ENCODE measurements at regions not wholly inside any gene's neighbourhood (a gene's known extent, or its start where the extent isn't known, plus 50 kb on each side); places are given as distances from the start of the nearest gene placed in this dataset.

DNA sequence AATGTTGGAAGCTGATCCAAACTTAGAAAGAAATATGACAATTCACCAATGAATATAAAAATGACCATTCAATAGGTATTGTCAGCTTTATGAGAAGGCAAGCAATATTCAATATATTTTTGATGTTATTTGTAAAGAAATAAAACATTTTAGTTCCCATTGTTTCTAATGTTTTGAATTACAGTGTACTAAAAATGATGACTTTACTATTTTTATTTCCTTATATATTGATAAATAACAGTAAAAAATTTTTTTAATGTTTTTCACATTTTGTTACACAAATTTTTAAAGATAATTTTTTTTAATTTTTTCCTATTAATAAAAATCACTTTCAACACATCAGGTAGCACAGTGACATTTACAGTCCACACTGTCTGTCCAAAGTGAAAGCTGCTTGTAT is 565.5 kb upstream of the FAM241A start:
- no peak for DNase-seq (ENCODE audit: low spot score)

DNA sequence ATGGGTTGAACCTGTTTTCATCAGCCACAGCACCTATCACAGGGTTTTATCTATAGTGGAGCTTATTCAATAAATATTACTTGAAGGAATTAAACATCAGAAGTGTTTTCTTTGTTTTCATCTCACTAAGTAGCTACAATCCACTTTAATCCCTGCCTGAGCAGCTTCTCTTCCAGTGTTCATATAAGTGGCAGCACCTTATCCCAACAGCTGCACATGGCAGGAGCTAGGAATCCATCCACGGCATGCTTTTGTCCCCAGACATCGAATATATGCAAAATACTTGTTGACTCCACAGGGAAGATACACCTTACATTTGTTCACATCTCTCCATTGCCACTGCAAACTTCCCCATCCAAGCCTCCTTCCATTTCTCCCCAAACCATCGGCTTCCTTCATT is 549.8 kb upstream of the FAM241A start:
- DNase-seq (ENCODE audit: low spot score): no peak

DNA sequence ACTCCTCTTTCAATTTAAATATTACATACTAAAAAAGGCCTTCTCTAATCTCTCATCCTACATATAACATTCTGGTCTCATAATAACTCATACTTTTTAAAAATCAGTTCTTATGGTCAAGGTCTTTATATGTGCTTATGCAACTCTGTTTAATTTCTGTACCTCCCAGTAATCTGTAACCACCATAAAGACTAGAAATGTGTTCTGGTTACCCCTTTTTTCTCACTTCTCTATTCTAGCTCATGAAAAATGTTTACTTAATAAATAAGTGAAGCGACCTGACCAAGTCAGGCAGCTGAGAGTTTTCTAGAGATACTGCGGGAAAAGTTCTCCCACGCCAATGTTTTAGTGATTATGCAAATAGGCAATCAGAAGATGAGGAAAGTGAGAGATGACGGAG is 548.8 kb upstream of the FAM241A start:
- DNase-seq (ENCODE audit: low spot score): no peak

DNA sequence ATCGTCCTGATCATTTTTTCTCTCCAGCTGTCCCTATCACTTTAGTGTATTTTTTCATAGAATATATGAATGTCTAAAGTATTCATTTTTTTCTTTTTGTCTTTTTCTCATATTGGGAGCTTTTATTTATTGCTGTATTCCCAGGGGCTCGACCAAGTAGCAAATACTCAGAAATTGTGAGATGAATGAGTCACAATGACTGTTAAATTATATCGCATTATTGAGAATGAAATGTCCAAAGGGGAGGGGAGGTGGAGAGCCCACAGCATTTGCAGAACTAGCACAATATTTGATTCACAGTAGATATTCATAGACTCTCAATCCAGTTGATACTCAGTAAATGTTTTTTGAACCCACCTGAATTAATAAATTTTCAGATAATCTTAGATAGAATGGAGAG is 543.6 kb upstream of the FAM241A start:
- DNase-seq (ENCODE audit: low spot score): no peak

DNA sequence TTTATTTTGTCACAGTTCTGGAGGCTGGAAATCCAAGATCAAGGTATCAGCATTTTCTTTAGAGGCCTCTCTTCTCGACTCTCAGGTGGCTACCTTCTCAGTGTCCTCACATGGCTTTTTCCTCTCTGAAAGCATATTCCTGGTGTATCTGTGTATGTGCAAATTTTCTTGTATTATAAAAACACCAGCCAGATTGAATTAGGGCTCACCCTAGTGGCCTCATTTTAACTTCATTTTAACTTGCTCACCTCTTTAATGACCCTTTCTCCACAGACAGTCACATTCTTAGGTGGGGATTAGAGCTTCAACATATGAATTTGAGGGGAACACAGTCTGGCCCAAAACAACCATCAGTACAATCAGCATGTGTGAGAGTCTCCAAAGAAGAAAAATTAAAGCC is 542.4 kb upstream of the FAM241A start:
- DNase-seq (ENCODE audit: low spot score): no peak

DNA sequence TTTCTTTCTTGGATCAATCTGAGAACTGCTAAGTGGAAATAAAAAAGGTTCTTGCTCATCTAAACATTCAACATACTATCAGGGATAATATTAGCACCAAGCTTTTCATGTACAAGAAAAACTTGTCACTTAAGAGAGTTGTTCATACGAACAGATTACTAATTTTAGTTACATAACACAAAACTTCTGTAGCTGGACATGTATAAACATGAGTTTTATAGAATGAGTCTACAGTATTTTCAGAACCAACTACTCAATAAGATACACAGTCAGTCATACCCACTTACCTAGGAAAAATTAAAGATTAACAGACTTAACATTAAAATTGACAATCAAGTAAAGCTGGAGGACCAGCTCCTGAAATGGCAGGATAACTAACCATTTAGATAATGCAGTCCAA is 540.1 kb upstream of the FAM241A start:
- no peak for DNase-seq (ENCODE audit: low spot score)

DNA sequence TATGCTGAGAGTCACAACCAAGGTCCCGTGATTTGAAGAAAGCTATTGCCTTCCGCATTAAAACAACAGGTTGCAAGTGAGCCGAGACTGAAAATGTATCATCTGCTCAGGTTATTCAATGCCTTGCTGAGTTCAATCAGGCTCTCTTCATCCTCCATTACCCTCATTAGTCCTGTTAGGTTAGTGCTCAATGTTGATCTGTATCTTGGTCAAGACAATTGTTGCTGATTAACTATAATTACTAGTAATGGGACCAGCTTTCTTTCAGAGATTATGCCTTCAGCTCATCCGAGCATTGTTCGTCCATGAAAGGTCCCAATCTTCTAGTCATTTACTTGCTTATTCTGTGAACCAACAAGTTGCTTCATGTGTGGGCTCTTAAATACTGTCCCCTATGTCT is 534.6 kb upstream of the FAM241A start:
- DNase-seq (ENCODE audit: low spot score): no peak

DNA sequence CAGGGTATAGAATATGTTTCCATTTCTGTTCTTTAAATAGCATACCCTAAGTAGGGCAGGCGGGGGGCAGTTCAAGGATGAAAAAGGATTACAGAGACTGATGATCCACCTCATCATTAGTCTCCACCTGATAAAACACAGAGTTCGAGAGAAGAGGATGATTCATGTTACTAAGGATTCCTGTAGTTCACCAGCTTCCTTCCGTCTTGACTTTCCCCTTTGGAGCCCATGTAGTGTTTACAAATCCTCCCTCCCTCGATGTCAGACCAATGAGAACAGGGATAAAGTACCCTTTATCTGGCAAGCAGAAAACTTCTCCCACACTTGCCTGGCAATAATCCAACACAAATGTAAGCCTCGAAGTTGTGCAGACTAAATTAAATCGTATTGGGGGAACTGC is 526.3 kb upstream of the FAM241A start:
- no peak for DNase-seq (ENCODE audit: low spot score)

DNA sequence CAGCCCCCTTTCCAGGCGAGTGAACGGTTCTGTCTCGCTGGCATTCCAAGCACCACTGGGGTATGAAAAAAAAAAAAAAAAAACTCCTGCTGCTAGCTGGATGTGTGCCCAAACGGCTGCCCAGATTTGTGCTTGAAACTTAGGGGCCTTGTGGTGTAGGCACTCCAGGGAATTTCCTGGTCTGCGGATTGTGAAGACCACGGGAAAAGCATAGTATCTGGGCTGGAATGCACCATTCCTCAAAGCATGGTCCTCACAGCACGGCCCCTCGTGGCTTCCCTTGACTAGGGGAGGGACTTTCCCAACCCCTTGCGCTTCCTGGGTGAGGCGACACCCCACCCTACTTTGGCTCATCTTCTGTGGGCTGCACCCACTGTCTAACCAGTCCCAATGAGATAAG is 516.8 kb upstream of the FAM241A start:
- no peak for DNase-seq (ENCODE audit: low spot score)

DNA sequence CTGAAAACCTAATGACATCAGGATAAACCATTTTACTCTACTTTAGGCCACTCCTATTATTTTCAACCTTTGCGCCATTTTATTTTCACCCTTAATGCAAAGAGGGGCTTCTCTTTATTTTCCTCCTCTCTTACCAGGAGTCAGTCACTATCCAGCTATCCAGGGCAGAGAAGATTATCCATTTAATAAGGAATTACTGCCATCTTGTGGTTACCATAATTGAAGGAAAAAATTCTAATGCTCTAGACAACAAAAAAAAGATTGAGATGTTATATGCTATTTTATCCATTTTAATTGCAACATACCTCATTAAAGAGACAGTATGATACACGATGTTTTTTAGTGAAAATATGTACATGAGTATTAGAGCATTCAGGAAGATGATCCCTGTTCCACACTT is 514.5 kb upstream of the FAM241A start:
- DNase-seq (ENCODE audit: low spot score): no peak

DNA sequence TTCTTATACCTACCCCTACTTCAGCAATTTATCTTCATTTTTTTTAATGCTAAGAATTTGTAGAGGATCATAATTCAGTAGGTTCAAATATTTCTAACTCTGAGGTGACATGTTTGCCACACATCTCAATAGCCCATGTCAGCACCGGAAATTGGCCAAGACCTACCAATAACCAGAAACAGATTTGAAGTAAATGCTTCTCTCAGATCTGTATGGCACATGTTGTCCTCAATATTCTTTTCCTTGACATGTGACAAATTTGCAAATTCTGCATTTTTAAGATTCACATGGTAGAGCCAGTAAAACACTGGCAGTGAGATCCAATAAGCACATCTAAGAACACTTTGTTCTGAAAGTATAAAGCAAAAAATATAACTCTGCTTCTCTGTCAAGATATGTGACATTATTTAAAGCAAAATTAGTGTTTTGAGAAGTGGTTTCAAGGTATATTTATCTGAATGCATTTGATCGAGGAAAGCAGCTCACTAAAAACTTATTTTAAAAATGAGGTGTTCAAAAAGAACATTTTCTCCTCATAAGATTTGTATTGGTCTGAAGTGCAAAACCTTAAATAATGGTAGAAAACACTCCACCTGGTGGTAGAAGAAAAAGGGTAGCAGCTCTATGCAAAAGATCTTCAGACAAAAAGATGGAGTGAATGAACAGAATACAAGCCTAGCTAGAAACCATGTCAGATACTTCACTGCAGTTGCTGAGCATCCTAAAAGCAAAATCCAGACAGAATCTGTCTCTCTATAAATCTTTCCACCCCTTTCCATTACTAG is 513.8 kb upstream of the FAM241A start:
- DNase-seq (ENCODE audit: low spot score): no peak

DNA sequence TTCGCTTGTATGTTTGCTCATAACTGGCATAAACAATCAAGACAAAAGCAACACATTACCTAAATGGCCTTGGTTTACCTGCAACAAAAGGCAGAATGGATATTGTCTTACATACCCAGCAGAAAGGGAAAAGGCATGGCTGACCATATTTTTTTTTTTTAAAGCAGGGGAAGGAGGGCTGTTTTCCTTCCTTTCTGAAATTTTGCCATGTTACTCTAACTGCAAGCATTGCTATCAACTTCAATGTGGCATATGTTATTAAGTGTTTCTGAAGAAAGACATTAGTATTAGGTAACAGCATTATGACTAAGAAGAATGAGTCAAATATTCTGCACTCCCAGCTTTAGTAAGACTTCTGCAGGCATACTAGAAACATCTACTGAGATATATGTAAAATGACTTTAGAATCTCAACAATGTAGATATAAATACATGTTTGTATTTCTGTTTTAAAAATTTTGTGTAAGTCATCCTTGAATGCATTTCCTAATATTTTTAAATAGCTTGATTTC is 512.6 kb upstream of the FAM241A start:
- no peak for DNase-seq (ENCODE audit: low spot score)

DNA sequence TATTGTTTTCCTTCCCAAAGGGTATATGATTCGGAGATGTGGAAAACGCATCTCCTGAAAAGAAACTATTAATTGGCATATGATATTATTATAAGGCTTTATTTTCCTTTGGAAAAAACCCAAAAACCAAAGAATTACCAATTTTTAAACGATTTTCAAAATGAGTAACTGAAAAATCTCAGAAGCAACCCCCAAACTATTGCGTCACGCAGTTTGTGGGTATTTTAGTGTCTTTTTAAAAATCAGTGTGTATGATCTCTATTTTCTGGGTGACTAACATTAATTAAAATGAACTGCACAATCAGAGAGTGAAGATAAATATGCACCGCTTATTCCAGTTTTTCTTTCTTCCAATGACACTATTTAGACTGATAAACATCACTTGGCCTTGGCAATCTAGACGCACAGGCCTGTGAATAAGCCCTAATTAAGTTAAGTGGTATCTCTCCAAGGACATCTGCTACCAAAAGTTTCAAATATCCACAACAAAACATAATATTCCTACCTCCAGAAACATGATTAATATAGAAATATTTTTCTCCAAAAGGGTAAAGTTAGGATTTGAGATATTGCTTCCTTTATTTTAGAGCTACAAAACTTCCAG is 511.5 kb upstream of the FAM241A start:
- DNase-seq (ENCODE audit: low spot score): no peak

DNA sequence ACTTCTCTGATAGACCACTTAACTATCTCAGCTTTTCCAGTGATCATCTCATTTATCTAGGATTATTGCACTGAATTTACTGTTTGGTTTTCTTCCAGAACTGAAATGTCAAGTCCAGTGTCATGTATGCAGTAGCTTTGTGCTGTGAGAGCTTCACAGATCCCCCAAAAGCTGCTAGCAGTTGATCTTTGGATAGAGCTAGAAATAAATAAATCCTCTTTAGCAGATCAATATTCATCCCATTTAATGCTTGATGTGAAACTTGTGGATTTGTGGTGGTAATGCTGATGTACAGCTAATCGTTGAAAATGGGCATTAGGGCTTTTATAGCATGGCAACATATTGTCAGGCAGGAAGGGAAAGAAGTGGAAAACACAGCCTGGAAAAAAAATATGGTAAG is 509.6 kb upstream of the FAM241A start:
- DNase-seq (ENCODE audit: low spot score): no peak

DNA sequence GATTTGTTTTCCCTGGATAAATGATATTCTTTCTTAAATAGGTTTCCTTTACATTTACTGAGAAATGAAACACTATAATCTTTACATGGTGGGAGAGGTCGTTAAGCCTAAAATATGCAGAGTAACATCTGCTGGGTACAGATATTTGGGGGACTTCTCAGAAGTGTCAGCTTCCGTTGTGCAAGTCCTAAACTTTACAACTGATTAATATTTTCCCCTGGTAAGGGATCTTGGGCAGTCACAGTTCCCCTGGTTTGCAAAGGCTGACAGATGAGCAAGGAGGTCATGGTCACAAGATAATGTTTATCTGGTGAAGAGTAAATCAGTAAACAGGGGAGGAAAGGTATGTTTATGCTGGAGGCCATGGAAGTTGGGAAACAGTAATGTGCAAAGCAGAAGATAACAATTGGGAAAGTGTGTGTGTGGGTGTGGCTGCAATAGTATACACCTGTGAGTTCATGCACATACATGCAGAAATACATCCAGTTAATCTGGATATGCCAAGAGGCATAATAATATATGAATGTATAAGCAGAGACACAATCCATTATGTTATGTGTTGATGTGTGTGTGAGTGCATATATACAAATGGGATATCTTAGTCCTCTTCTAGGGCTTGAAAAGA is 508.2 kb upstream of the FAM241A start:
- no peak for DNase-seq (ENCODE audit: low spot score)

DNA sequence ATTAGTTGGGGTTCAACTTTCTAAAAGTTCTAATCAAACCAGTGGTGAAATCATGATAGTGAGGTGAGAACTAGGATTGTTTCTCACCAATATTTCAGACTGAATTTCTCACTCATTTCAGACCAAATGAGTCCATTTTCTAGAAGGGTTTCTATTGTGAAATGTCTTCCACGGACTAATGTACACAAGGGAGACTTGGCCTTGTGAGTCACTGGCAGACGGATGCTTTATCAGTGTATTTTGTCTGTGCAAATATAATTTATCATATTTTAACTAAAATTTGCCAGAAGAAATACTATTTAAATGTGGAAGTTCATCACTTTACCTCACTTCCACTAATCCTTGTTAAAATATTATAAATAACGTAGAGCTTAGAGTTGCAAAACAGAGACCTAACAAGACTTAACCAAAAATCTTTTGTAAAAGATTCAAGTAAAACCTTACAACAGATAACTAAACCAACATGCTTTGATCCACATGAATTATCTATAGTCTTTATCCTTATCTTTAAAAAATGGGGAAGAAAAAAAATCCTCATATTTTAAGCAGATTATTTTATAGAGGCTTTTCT is 506.0 kb upstream of the FAM241A start:
- DNase-seq (ENCODE audit: low spot score): no peak

DNA sequence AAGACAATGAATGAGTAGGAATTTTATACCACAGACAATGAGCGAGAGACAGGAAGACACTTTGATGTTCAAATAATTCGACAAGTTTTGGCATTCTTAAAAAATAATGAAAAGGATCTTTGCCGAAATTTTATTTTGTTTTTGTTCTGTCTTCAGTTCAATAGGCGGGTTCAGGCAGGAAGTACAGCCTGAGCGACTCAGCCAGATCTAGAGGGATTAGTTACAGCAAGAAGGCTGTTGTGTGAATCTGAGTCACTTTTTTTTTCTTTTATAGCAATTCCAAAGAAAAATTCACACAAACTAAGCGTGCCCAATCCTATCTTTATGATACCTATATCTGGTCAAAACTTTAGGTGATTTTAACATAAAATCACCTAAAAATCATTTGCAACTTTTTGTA is 505.4 kb upstream of the FAM241A start:
- DNase-seq (ENCODE audit: low spot score): no peak

DNA sequence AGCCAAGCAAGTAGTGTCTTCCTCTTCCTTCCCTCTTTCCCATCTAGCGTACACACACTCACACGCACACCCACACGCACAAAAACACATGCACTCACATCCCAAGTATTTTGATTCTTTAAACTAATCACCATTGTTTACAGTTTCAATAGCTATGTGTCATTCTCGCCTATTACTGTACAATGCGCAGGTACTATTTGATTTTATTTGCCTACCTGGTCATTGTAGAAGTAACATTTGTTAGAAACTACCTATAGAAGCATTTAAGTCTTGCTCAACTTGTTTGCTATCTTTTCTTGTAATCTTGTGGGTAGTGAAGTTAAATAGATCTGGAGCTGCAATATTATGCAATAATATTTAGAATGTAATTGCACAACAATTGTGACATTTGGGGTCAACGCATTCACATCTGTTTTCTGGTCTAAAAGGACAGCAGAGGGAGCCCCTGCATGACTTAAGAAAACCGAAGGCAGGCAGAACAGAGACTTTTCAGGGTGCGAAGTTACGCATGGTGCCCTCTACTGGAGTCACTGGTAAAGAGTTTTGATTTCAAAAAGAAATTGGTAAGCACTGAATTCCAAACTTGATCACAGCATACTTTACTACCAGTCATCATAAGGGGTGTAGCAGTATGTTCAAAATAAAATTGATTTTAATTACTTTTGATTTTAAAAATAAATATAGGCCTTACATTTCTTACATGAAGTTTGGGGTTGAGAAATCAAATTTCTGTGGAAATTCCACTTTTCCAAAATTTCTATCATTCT is 503.3 kb upstream of the FAM241A start:
- no peak for DNase-seq (ENCODE audit: low spot score)

DNA sequence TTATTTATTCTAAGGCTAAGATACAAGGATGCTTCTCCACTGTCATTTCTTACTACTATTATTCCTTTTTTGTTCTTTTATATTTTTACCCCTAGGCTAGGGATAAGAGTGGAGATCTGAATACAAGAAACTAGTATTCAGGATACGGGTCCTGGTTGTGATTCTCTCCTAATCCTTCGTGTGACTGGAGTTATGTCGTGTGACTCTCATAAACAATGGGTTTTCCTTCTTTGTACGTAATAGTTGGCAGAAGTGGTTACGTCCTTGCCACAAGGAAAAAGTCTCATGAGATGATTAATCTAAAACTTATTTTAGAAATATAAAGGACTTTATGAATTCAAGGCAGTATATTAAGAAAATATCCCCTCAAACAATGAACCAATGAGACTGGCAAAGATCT is 497.2 kb upstream of the FAM241A start:
- no peak for DNase-seq (ENCODE audit: low spot score)

DNA sequence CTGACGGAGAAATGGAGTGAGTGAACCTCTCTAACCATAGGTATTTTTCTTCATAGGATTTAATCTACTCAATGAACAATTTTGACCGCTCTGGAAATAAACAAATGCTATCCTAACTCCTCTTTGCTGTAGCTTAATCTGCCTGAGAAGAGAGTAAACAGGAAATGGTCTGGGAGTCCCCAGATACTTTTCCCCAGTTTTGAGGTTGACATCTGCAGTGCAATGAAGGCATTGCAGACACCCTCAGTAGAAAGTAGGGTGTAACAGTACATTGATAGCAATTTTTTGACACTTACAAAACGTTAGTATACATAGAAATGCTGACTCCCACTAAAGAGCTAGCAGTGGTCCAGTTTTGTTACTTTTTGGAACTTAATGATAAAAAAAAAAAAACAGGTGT is 495.9 kb upstream of the FAM241A start:
- no peak for DNase-seq (ENCODE audit: low spot score)

DNA sequence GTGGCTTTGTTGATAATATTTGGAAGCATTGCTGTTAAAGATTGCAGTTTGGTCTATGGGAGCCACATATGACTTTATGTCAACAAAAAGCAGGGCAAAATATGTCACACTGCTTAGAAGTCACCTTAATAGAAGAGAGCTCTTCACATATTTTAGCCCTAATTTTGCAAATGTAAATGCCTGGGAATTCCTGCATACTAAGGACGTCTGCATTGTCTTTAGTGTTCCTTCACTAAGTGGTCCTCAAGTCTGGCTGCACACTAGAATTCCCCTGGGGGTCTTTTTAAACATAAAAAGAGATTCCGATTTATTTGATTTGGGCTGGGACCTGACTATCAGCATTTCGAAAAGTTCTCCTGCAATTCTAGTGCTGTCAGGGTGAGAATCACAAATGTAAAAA is 495.1 kb upstream of the FAM241A start:
- no peak for DNase-seq (ENCODE audit: low spot score)

DNA sequence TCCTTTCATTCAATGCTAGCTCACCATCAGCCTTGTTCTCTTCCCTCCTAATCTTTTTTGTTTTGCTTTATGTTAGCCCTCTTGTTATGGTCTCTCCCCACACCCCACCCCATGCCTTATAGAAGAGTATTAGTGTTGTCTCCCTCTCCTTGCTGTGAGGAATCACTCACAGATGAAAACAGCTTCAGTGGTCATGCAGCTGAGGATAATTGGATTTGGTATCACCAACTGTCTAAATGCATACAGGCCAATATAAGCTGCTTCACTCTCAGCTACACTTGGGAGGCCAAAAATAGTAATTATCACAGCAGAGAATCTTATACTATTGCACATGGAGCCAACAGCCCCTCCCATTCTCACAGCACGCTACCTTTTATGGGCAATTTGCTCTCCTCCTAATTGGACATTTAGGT is 494.6 kb upstream of the FAM241A start:
- DNase-seq (ENCODE audit: low spot score): no peak

All from CD4-positive, alpha-beta T cell treated with Interleukin-2 at 100 ng/mL for 4 hours (primary cell).